ENCODE measurements at regions not wholly inside any gene's neighbourhood (a gene's known extent, or its start where the extent isn't known, plus 50 kb on each side); places are given as distances from the start of the nearest gene placed in this dataset.
"Not testable (repeated sequence)": the region's sequence is repeated elsewhere in the genome, so short reads cannot be mapped to it uniquely, and the experiment has no call there.

DNA sequence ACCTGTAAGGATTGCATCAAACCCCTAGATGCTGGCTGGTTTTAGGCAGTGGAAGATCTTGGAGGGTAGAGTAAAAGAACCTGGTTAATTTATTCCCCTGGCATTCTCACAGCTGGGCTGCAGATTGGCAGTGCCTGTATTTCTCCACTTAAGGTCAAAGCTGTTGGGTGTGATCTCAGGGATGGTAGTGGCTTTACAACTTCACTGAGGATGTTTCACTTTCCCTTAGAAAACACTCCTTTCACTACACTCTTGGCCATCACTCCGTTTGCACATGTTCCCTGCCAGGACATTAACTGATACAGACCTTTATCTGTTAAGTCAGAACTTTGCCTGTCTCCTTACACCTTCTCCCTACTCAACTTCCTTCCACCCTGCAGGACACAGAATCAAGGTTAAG lies 779.1 kb upstream of the SEMA6D start:
- DNase-seq (ENCODE audit: low read depth) = no peak

DNA sequence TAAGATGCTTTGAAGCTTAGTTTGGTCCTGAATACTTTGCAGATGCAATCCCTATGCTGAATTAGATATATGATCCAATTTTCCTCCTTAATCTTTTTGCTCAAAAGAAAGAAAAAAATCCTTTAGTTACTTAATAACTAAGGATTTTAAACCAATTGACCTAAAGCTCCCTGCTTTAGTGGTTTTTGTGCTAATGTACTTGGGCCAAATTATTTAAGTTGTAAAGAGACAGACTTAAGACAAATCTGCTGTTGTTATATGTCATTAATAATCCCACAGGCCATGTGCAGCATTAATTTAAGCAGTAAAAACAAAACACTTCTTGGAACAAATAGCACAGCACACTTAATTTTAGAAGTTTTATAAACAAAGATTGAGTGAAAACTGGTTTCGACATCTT lies 776.1 kb upstream of the SEMA6D start:
- DNase-seq (ENCODE audit: low read depth) = no peak

DNA sequence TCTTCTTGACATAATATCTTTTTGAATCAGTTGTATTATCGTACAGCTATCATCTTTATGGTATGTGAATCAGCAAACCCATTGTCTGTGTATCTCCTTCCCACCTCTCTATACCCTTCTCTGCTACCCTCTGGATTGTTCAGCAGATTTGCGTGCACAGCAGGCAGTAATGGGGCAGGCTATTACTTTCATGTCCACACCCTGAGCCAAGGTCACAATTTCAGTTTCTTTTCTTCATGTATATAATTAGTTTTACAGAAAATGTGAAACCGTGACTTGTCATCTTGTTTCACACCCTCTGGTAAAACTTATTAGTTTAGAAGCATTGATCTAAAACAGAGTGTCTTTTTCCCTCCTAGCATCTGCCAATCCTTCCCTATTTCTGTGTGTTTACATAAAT lies 770.4 kb upstream of the SEMA6D start:
- no peak for DNase-seq (ENCODE audit: low read depth)

DNA sequence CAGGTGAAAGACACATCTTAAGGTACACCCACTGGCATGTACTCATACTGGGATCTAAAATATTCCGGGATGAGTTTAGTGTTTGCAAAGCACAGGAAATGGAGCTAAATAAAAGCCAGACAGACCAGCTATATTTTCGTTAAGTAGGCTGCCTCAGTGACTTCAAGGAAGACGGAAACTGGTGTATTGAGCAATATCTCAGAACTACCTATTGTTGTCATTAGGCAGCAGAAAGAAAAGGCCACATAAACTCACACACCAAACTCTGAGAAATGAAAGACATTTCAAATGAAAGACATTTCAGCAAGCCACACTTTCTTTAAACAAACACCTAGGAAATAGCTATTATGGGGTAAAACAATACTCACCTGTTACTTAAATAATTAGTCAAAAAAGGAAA lies 761.7 kb upstream of the SEMA6D start:
- DNase-seq (ENCODE audit: low read depth) = no peak

DNA sequence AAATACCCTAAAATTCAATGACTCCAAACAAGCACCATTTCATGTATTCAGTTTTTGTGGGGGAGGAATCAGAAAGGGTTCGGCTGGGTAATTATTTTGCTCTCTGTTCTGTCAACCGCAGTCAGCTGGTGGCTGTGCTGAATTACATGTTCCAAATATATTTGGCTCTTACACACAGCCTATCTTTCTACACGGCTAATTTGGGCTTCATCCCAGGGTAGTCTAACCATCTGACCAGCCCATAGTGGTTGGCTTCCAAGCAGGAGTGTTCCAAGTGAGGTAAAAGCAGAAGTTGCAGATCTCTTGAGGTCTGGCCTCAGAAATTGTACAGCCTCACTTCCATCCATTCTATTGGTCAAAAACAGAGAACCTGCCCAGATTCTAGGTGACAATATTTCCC lies 760.8 kb upstream of the SEMA6D start:
- no peak for DNase-seq (ENCODE audit: low read depth)

DNA sequence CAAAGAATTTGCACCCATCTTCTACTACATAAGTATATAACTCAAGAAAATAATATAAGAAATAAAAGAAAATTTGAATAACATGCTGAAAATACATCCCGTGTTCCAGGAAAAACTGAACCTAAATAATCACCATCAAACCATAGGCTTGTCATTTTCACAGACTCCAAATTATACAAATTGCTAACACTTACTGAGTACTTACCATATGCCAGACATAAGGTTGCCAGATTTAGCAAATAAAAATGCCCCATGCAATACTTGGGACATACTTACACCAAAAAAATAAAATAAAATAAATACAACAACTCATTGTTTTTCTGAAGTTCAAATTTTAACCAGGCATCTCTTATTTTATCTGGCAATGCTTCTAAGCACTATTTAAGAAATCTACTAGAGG lies 760.4 kb upstream of the SEMA6D start:
- DNase-seq (ENCODE audit: low read depth) = no peak

DNA sequence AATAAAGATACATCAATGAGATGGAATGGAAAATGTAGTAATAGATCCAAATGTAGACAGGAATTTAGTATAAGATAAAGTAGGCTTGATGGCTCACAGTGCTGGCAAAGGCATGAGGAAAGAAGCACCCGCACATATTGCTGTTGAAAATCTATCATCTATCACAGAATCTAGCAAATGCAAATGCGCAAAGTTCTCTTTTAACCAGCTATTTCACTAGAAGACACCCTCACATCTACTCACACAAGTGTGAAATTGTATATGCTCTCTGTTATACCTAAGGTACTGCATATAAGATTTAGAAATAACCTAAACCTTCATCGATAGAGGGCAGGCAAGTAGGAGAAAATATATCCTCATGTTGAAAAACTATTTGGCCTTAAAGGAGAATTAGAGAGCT lies 756.7 kb upstream of the SEMA6D start:
- DNase-seq (ENCODE audit: low read depth) = no peak

DNA sequence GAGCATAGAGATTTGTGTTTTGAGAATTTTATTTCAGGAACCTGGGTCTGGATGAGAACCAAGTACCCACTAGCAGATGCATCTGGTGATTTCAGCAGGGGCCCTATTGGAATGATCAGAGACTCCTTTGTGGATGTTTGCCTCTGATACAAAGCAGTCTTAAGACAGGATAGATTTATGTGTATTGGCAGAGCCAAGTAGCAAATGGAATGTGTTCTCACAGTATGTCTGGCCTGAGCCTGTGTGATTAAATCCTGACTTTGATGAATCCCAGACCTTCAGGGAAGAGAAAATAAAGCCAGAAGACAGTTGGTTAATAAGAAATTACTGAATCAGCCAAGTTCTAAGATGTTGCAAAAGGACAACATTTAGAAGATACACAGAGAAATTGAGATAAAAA lies 755.5 kb upstream of the SEMA6D start:
- DNase-seq (ENCODE audit: low read depth) = no peak

DNA sequence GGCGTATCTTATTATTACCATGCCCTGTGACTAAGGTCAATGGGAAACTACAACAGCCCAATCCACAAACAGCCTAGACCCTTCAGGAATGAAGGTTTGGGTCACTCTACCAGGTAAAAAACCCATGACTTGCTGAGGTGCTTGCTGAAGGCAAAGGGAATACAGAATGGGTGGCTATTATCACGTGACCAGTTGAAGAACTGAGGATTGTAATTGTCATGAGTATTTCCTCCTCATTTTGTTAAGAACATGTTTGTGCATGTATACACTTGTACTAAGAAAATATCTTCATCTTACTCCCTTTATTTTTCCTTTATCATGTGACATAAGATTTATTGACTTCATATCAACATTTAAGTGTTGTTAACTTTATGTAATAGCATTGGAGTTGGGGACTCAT lies 729.2 kb upstream of the SEMA6D start:
- DNase-seq (ENCODE audit: low read depth) = not testable (repeated sequence)

DNA sequence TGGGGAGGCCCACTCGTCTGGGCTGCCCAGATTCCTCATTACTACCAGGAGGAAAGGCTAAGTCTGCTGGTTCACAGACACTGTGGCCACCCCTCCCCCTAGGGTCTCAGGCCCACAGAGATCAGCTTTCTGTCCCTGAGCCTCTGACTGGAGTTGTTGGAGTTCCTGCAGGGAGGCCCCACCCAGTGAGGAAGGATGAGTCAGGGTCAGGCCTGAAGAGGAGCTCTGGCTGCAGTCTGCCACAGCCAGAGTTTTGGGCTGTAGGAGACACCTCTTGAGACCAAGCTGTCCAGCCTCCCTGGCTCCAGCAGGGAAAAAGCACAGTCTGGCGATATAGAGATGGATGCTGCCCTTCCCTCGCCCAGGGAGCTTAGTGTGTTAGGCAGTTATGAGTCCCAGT lies 720.9 kb upstream of the SEMA6D start:
- DNase-seq (ENCODE audit: low read depth) = no peak

DNA sequence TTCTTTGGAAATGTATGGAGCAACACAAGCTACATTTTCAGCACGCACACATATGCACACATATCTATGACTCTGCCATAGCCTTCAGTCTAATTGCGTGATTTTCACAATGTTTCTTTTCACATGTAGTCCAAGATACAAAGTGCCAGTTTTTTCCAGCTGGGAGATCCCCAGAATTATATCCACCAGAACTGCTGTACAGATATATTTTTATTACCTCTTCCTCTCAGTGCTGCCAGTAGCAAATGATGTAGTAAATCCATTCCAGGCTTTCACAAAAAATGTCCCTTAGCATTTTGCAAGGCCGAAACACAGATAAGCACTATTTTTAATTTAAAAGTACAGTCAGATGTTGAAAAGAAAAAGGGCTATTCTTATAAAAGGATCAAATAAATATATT lies 719.8 kb upstream of the SEMA6D start:
- DNase-seq (ENCODE audit: low read depth) = no peak

DNA sequence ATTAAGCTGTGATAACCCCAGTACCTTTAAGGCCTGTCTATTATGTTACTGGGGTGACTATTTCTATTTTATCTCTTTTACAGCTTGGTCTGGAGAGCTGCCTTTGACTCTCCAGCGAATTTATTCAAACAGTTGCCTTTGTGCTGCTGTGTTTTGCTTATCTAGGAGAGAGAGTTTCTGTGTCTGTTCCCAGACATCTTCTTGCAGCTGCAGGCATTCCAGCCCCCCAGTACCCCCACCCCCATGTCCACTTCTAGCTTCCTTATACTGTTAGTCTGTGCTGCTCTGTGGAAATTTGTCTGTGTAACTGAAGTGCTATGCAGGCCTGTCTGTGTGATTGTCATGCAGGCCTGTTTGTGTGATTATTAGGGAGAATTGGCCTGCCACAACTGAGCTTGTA lies 713.7 kb upstream of the SEMA6D start:
- DNase-seq (ENCODE audit: low read depth) = no peak

DNA sequence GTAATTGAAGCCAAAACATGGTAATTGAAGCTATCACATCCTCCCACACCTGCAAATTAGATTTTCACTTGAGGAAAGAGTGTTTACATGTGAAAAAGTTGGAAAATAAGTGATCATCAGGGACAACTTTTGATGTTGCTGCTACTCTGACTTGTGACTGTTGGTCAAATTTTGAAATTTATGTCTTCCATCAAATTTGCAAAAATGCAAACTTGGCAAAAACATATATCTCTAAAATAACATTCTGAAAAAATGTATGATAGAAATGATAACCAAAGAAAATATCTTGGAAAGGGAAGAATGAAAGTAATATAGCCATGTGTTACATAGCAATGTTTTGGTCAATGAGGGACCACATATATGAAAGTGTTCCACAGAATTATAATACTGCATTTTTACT lies 703.9 kb upstream of the SEMA6D start:
- no peak for DNase-seq (ENCODE audit: low read depth)

DNA sequence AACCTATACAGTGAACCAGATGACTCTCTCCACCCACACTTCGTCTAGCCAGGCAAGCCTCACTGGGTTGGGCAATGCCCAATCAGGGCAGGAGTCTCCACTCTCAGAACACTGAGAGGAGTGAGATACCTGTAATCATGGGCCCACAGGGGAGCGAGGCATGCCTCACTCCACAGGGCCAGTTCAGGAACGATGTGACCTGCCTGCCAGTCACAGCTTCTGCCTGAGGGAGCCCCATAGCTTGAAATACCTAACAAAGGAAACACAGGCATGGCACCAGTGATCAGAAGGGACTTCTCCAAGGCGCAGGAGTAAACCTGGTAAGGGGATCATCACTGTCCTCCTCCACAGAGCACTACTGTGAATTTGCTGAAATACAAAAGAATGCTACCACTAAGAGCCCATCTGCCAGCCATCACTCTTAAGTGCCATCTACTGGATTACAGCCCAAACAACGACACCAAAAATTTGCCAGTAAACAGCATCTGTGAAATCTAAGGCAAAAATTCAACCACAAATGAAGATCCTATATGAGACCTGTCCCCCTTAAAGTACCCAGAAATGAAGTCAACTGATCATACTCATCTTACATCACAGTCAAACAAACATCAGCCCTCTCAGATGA lies 689.9 kb upstream of the SEMA6D start:
- no peak for DNase-seq (ENCODE audit: low read depth)

DNA sequence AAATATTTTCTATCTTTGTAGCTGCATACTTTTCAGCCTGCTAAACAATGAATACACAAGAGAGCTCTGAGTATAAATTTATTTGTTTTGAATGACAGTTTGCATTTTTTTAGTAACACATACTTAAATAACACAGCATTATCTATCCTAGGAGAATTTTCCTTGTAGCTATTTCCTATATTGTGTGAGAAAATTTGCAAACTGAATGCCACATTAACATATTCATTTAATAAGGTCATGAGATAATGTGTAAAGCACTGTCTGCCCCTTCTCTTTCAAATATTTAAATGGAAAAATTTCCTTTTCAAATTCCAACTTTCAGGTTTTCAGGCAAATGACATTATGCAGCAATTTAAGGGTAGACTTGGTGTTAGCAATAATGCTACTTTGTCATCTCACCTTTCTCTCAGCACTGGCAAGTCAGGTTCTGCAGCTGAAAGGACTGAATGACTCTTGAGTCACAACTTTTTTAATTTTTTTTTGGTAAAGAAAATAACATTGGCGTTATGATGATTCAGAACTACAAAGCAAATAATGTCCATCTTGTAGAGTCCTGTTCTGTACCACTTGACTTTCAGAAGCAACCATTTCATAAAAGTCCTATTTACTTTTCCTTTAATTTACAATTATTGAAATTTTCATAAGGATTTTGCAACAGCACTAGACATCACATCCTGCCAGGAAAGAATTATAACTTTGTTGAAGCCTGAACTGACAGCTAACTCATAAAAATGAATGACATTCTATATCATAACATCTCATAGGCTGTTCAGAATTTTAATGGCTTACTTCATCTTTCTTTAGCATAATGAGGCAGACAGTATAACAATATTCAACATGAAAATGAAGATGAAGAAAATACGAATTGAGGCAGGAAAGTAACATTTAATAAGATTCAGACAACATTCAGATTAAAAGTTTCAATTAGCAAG lies 681.6 kb upstream of the SEMA6D start:
- no peak for DNase-seq (ENCODE audit: low read depth)

DNA sequence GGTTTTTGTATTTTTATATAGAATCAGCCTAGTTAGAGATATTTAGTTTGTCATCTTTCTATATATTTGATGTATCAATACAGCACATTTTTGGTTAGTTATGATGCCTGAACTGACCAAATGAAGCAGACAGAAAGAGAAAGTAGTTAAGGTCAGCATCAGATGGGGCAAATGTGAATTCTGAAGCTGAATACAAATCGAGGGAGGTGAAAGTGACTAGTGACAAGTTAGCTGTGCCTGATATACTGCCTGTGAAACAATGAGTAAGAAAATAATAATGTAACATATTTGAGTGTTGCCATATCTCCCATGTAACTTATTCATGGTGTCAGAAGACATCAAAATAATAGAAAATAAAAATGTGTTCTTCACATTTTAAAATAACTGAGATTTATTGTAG lies 680.3 kb upstream of the SEMA6D start:
- DNase-seq (ENCODE audit: low read depth) = no peak

DNA sequence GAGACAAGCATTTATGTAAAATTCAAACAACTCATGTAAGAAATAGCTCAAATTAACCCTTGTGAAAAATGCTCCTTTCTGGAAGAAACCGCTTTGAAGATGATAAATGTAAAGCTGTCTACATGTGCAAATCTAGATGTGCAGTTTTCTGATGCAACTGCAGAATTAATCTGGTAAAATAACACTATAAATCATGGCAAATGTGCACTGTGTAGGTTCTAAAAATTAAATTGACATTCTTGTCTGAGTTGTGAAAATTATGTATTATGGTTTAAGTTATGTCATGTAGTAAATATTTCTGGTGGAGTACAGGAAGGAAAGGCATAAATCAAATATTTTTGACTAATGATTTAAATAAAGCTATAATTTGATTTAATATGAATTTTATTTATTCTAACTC lies 678.1 kb upstream of the SEMA6D start:
- DNase-seq (ENCODE audit: low read depth) = no peak

DNA sequence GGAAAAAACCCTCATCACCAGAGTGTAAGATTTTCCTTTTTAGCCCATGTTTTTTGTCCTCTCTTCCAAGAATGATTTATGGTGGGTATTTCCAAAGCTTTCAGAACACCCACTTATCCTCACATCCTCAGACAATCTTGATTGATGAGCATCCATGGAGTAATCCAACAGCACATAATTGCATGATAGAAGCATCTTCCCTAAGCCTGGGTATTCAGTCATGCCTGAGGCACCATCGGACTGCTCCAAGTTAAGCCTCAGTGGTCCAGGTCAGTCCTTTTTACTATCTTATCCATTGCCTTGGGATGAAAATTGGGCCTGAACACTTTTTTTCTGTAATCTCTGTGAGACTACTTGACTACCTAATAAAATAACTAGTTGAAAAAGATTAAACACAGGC lies 676.0 kb upstream of the SEMA6D start:
- DNase-seq (ENCODE audit: low read depth) = no peak

DNA sequence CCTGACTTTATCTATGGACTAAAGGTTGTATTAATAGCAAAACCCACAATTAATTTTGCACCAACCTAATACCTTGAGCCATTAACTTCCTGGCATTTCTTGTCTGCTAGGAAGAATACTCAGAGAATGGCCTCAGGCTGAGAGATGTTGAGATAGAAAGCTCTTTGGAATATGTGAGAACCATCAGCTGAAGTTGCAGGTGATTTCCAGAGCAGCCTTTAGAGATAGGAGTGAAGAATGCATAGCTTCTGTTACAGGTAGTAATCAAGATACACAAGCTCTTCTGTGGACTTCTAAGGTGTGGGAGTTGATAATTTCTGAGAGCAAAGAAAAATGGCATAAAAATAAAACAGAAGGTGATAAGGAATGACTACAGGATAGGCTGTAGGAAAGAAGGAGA lies 669.3 kb upstream of the SEMA6D start:
- DNase-seq (ENCODE audit: low read depth) = not testable (repeated sequence)

DNA sequence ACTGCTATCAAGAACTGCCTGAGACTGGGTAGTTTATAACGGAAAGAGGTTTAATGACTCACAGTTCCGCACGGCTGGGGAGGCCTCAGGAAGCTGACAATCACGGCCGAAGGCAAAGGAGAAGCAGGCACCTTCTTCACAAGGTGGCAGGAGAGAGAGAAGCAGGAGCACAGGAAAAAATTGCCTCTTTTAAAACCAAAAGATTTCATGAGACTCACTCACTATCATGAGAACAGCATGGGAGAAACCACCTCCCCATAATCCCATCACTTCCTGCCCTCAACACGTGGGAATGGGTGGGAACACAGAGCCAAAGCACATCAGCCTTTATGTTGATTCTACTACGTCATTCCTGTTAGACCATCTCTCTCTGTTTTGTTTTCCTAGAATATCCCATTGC lies 650.9 kb upstream of the SEMA6D start:
- peak; percentile 7 for DNase-seq (ENCODE audit: low read depth)

DNA sequence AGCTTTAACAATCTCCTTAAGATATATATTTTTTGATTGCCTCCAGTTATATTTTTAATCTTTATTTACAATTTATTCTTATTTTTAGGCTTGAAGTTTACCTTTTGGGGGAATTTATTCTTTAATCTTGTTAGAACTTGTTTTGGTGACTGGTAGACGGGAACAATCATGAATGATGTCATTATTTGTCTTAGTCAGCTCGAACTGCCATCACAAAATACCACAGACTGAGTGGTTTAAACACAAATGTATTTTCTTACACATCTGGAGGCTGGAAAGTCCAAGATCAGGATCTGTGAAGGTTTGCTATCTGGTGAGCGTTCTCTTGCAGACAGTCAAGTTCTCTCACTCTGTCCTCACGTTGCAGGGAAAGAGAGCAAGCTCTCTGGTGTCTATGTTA lies 639.5 kb upstream of the SEMA6D start:
- not testable (repeated sequence) for DNase-seq (ENCODE audit: low read depth)

DNA sequence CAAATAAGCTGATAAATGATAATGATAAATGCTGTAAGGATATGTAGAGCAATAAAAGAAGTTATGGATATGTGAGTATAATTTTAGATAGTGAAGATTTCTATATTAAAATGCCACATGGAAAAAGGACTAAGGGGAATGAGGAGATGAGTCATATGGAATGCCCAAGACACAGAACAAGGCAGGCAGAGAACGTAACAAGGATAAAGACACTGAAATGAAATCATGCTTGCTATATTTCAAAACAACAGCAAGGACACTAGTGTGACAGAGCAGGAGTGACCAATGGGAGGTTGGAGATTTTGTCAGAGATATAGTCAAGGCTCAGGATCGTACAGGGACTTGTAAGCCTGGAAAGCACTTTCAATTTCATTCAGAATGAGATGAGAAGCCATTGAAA lies 621.5 kb upstream of the SEMA6D start:
- DNase-seq (ENCODE audit: low read depth) = no peak

DNA sequence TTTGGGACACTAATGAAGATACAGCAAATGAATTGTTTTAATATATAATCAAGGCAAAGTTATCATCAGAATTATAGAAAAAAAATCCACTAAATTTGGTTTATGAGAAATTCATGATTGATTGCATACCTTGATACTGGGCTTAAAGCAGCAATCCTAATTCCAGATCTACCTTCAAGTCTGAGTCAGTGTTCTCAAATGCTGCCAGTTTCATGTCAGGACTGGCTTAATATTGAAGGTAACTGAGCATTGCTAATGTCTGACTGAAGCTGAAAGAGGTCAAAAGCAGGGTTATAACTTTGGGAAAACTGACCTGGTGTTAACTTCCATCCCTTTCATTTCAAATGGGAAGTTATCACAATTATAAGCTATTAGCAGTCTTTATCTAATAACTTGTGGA lies 618.8 kb upstream of the SEMA6D start:
- DNase-seq (ENCODE audit: low read depth) = not testable (repeated sequence)

DNA sequence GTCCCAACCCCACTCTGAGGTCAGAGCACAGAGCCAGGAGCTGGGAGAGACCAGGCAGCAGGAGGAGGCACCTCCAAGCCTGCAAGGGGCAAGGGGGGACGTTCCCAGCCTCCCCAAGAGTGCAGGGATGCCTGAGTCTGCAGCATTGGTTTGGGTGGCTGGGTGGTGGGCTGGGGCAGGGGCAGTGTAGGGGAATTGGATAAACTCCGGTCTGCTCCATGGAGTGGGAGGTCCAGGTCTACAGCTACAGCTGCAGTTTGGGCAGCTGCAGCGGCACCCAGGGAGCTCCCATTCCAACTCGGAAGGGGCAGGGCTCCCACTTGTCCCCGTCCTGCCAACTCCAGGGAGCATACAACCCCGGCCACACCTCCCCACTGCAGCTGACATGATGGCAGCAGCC lies 617.5 kb upstream of the SEMA6D start:
- not testable (repeated sequence) for DNase-seq (ENCODE audit: low read depth)

Measured in RPMI7951 (cell line).